Stromal cell of bone marrow (primary cell): ENCODE measurements at regions not wholly inside any gene's neighbourhood (a gene's known extent, or its start where the extent isn't known, plus 50 kb on each side); places are given as distances from the start of the nearest gene placed in this dataset.

Source experiments
- DNase-seq: peaks from one replicate; pipeline ENCODE4 v3.0.0-alpha.2; 2012; ENCODE audit warnings: low read depth

DNA sequence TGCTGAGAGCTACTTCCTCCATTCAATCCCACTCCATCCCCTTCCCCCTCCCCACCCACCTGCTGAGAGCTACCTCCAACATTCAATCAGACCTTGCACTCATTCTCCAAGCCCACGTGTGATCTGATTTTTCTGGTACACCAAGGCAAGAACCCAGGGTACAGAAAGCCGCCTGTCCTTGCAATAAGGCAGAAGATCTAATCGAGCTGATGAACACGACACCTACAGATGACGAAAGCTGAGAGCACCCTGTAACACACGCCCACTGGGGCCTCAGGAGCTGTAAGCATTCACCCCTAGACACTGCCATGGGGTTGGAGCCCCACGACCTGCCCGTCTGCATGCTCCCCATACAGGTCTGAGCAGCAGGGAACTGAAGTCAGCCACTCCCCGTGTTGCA, 58.3 kb downstream of the TRIML1 start:
- DNase-seq, result no peak

DNA sequence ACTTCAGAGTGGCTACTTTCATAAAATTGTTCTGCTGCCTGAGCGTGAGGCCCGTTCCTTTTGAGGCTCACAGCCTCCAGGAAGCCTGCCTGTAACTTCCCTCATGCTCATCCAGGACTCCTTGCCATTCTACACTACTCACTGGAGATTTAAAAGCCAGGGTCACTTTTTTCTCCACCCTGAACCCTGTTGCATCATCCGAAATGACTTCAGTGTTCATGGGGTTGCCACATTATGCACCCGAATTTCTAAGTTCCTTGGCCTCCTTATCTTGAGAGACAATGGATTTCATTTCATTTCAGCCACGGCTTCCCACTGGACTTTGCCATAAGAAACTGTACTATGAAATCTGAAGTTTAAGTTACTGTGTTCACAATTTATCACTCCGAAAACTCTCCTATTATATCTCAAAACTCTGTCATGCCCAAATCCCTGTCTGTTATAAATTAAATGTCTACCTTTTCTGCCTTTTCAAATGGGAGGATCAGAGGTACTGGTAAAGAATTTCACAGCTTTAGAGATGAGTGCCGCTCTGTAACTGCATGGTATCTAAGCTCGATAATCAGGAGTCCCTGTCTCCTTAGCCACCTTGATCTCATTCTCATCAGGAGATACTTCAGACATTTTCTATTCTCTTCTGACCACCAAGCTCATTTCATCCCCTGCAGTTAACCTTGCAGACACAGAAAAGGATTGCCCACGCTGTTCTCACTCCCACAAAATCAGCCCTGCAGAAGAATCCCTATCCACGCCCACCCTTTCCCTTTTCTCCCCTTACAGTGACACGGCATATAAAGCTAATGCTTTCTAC, 59.9 kb downstream of the TRIML1 start:
- no peak for DNase-seq

DNA sequence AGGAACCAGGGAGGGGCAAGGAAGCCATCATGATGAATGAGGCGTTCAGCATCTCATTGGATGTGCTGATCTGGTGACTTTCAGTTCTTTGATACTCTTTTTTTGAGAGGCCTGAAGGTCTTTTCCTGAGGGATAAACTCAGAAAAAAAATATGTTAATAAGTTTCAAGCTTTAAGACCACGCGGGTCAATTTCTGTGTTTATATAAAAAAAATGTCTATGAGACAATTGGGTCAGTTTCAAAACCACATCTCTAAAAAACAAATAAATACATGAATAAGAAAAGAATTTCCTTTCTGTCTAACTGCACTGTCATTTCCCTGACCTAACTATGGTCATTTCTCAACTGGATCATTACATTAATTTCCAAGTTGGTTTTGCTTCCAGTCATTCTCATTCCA, 62.6 kb downstream of the TRIML1 start:
- DNase-seq, result peak; percentile 69

DNA sequence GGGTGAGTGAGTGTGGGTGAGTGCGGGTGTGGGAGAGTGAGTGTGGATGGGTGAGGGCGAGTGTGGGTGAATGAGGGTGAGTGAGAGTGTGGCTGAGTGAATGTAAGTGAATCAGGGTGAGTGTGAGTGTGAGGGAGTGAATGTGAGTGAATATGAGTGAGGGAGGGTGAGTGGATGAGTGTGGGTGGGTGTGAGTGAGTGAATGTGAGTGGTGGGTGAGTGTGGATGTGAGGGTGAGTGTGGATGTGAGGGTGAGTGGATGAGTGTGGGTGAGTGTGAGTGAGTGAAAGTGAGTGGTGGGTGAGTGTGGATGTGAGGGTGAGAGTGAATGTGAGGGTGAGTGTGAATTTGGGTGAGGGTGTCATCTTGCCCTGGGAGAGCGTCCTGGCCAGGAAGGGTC, 67.5 kb downstream of the TRIML1 start:
- DNase-seq, result no peak

DNA sequence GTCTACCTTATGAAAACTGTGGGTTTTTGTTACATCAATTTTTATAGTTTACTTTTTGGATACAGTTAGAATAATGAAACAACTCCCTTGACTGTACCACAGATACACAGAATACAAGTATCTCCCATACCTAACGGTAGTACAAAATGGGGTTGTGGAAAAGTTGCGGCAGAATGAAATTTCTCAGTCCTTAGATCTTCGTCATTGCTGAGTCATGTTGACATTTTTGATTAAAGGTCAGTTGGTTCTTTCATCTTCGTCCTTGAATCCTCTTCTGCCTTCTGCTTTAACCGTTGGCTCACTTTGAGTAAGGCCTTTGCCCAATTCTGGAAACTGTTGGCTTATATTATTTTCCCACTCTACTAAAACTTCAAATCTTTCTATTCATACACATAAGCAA, 75.6 kb downstream of the TRIML1 start:
- no peak for DNase-seq

DNA sequence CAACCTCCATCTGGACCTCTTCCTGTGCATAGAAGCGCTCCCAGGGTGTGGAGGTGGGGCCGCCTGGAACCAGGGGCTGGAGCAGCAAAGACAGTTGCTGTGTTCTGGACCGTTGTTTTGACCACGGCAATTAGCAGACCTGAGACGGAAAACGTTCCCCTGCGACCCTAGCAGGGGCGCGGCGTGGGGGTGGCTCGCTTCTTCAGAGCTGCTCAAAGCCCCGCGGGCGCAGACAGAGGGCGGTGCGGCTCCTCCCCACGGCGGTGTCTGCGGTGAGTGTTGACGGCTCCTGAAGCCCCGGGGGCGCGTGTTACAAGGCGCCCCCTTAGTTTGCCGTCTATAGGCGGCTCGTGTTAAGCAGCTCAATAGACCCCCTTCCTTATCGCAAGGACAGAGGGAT, 79.2 kb downstream of the TRIML1 start:
- no peak for DNase-seq

DNA sequence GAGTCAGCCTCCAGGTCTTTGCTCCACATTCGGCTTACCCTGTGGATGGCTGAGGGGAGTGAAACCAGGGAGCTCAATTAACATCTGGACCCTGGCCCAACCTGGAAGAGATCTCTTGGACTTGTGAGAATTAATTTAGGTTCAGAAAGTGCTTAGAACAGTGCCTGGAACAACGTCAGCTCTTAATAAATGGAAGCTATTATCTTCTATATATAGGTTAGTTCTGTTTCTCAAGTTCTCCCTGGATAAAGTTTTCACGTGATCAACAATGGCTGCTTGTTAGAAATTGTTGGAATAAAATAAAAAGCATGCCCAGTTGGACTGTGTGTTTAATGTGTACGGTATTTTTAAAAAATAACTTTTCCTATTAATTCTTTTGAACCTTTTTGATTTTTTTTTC, 80.8 kb downstream of the TRIML1 start:
- DNase-seq, result no peak

DNA sequence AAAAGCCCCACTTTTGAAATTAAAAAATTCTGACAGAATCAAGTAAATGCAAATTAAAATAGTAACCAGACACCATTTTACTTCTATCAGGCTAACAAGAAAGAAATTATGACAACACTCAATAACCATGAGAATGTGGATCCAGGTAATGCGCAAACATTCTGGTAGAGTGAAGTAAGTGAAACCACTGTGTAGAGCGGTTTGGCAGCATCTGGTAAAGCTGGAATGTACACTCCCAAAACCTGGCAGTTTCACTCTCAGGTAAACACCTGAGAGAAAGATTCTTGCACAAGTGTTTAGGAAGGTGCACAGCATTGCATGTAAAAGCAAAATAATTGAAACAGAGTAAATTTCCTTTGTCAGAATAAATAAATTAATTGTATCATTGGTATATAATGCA, 81.8 kb downstream of the TRIML1 start:
- no peak for DNase-seq

DNA sequence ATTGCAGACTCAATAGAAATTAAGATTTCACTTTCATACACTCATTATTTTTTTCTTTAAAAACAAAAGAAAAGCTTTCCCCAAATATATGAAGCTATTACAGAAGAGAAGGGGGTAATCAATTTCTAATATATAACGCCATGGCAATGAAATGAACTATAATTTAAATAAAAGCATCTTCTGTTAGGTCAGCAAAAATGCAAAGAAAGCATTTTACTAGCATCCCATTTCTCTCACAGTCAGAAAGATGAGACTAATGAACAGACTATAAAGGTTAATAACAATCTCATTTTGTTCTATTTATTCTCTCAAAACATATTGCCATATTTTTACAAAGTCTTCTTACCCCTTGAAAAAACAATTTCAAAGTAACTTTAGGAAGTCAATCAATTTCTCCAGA, 89.0 kb downstream of the TRIML1 start:
- no peak for DNase-seq

DNA sequence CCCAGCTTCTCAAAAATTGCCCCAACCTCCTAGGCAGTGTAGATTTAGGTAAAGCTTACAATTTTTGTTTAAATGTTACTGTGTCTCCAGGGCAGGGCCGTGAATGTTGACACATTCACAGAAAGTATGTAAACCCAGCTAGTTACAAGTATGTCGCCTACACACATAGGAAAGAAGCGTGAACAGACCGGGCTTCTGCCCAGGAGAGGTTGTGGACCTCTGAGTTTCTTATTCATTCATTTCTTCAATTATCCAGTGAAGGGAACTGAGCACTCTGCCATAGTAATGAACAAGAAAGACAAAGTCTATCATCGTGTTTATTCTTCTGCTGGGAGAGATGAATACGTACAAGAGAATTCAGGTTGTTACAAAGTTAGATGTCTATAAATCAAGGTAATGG, 93.2 kb downstream of the TRIML1 start:
- DNase-seq, result no peak

DNA sequence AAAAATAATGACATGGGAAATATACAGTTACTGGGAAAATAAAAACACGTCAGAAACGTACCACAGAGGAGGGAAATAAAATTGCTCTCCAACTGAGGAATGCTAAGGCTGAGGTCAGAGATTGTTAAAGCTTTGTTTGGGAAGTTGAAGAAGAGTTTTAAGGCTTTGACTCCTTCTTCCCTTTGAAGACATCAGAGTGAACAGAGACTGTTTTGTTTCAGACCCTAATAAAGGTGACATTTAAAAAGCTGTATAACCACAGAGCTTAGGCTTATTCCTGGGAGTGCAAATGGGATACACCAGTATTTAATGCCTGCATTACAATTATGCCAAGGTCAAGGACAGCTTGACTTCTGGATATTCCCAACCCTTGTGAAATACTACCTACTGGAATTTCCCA, 102.8 kb downstream of the TRIML1 start:
- DNase-seq, result no peak

DNA sequence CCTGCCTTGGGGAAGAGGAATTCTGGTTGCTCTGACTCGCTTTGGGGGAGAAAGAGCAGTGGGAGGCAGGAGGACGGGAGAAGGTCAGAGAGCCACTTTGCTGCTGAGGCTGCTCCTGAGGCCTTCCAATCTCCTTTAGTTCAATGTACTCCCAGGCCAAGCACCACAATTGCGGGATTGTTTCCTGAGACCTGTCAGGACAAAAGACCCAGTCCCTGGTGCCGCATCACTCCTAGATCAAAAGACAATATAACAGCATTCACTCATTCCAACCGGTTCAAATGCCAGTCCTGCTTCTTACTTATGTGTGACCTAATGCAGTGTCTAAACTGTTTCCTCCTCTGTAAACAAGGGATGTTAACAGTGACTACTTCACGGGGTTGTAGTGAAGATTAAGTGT, 106.4 kb downstream of the TRIML1 start:
- no peak for DNase-seq

DNA sequence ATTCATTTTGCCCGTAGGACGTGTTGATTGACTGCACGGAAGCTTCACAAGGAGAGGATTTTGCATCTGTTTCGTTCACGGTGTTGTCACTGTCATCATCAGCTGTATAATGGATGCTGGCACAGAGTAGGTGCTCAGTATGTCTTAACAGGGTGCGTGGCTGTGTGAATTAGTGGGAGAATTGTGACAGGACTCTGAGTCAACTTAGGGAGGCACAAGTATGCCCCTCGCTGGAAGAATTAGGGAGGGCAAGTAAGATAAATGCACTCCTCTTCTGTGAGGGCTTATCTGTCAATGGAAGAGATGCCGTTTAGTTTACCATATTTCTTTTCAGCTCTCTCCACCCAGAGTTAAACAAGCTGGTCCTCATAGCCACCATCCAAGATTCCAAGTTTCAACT, 107.2 kb downstream of the TRIML1 start:
- no peak for DNase-seq

DNA sequence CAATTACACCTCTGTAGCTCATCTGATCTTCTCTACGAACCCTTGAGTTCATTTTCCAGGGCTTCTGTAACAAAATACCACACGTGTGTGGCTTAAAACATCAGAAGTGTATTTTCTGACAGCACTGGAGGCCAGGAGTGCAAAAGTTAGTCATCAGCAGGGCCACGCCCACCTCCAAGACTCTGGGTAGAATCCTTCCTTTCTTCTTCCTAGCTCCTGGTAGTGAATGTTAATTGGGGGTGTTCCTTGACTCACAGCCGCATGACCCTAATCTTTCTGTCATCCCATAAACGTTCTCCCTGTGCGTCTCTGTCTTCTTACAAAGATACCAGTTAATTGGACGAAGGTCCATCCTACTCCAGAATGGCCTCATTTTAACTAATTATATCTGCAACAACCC, 115.0 kb downstream of the TRIML1 start:
- no peak for DNase-seq

DNA sequence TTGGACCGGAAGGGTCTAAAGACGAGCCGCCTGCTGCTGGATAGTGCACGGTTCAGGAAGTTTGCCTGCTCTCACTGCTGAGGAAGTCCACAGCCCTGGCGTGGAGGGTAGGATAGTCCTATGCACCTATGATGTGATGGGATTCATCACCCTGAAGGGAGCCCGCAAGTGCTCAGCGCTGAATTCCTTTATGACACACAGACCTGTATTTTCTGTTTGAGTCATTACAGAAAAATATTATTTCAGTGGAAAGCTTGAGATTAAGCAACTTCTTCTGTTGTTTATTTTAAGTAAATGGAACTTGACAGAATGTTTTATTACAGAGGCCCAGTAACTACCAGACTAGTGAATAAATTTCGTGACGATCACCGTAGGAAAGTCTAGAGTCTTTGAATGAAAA, 123.2 kb downstream of the TRIML1 start:
- peak; percentile 31 for DNase-seq

DNA sequence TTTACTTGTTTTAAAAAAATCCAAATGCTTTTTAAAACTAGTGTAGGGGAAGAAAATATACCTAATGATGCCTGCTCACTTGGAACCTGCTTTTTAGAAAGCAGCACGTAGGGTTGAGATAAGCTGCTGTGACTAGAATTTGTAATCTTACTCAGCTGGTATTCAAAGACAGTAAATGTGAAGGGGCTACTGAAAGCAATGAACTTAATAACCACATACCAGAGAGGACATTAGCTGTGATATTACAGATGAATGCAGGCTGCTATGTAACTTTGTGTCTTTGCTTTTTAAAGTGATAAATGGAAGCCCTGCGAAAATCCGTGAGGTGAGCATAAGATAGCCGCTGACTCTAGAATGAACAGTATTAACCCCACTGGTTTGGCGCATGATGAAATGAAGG, 124.1 kb downstream of the TRIML1 start:
- DNase-seq, result no peak

DNA sequence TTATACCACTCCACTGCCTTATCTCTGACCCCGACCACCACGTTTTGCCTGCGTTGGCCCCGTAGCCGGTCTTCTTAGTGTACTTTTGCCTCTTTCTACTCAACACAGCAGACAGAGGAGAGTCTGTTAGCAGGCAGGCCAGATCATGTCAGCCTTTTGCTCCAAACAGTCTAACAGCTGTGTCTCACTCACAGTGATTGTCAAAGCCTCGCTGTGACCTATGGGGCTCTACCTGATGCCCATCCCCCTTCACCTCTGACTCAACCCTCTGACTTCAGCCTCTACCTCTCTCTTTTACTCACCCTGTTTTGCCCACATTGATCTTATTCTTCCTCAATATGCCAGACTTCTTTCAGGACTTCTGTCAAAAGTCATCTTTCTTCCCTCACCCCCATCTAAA, 127.1 kb downstream of the TRIML1 start:
- no peak for DNase-seq

DNA sequence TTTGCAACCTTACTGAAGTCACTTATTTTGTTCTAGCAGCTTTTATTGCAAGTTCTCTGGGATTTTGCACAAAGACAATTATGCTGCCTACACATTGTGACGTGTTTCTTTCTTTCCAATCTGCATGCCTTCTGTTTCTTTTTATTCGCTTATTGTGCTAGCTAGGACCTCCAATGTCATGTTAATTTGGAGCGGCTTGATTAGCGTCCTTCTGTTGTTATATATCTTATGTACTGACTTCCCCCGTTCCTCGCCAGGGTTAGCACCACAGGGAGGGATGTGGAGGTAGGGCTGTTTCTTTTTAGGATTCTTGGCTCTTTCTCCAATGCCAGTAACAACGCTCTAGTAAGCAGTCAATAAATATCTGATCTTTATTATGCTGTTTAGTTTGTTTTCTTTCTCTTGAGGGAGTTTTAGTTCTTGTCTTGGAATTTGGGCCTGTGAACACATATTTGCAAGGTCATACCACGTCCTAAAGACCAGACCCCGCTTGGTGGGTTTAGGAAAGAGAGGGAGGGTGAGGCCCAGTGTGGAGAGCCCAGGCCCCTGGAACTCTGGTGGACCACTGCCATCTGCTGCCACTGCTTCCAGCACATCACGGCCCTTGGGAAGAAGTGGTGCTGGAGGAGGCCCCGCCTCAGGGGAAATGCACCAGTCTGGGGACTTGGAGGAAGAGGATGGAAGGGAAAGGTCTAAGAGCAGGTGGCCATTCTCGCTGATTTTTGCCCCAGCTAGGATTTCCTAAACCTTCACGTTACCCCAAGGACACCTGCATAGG, 129.1 kb downstream of the TRIML1 start:
- DNase-seq, result no peak

DNA sequence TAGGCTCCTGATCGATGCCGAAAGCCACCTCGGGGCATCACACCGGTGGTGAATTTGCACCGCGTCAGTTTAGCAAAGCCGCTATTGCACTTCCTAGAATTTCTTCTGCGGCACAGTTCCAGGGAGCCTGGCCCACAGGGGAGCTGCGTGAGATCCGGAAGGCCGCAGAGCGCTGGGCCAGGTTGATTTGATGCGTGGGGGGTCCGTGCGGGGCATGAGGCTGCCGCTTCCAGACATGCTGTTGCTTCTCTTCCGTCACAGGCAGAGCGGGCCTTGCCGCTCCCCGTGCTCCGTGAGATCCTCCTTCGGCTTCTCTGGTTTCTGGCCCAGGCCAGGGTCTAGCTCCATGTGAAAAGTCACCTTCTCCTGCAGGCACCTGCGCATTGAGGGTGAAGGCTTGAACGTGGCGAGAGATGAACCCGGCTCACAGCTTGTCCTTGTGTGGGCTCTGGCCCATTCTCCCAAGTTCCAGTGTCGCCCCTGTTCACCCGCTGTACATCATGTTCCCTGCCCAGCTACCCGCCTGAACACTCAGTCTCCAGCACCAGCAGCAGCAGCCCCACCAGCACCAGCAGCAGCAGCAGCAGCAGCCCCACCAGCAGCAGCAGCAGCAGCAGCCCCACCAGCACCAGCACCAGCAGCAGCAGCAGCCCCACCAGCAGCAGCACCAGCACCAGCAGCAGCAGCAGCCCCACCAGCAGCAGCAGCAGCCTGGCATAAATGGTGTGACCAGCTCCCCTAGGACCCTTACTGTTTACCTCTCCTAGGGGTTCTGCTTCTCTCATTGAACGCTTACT, 131.2 kb downstream of the TRIML1 start:
- DNase-seq, result no peak

DNA sequence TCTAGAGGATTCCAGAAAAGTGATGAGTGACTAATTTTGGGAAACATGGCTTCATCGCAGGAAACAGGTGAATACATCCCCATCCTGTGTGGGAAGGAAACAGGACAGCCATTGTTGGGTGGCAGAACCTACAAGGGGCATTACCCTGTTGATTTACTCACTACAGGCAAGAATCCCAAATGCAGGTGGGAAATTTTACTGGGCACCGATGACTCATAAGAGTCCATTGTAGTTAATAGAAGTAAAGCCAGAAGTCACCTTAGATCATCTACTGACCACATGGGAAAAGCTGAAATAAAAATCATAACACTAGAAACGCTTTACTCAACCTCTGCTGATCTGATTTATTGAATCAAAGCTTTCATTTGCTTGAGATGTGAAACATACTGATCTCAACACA, 136.4 kb downstream of the TRIML1 start:
- no peak for DNase-seq

DNA sequence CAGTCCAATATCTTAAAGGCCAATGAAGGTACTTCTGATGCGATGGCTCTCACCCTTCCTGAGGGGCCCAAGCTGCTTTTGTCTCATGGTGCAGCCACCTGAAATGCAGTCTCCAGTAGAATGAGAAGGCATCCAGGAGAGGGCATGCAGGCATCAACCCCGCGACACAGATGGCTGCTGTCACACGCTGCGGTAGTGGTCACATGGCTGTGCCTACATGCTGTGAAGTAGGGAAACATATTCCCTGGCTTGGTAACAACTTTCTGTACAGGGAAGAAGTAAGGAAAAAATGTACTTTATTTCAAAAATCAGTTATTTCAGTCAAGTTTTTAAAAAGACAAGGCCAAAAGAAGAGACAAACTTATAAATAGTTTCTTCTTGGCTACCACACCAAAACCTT, 139.9 kb downstream of the TRIML1 start:
- DNase-seq, result no peak

DNA sequence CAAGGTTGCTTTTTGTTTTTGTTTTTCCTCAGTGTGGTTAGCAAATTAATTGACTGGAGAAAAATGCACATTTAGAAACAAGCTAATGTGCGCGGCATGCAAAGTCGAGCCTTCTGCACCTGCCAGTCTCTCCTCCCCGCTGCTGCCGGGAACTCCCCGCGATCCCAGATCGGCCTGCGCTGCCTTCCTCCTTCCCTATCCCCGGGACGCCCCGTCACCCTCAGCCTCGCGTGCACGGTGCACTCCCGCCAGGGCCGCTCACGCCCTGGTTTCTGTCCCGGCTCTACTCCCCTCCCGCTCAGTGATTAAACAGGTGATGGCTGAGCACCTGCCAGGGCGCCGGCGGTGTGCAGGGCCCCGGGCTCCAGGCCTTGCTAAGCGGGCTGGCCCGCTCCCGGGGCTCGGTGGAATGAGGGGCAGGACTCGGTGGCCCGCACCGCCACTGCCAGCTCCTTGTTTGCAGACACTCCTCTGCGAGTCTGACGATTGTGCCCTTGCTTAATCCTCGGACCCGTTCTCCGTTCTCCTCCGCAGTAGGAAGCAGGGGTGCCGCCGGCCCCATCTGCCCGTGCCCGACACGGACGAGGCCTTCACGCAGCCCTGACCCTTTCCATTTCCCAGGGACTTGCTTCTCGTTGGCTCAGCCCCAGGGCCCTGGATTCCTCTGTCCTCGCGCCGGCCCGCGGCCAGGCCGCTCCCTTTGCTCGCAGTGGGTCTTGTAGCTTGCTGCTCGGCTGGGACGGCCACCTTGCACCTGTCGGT, 143.4 kb downstream of the TRIML1 start:
- no peak for DNase-seq
